Neural cell (in vitro differentiated cells): ENCODE measurements at regions not wholly inside any gene's neighbourhood (a gene's known extent, or its start where the extent isn't known, plus 50 kb on each side); places are given as distances from the start of the nearest gene placed in this dataset.
"Not testable (repeated sequence)": the region's sequence is repeated elsewhere in the genome, so short reads cannot be mapped to it uniquely, and the experiment has no call there.

Experiments used
- EP300 ChIP-seq: fragments of 450-650 bp; conservative IDR thresholded peaks from 2 replicates; pipeline ENCODE4 v1.6.1; 2014; ENCODE audit warnings: antibody characterized with exemption, mild to moderate bottlenecking, moderate library complexity; ENCODE audit not compliant: poor library complexity, severe bottlenecking
- EZH2 ChIP-seq: fragments of 200-600, 300-800 bp; shearing (Covaris generic), sonication (generic); IDR thresholded peaks from 2 replicates; pipeline ENCODE4 v1.6.1; 2014; ENCODE audit warnings: antibody characterized with exemption, low read length, borderline replicate concordance, mild to moderate bottlenecking; ENCODE audit not compliant: insufficient read depth, poor library complexity, severe bottlenecking
- MXI1 ChIP-seq: fragments of 450-650 bp; conservative IDR thresholded peaks from 2 replicates; pipeline ENCODE4 v1.6.1; 2014; ENCODE audit warnings: antibody characterized with exemption, mild to moderate bottlenecking; ENCODE audit not compliant: poor library complexity, severe bottlenecking
- POLR2AphosphoS5 ChIP-seq: IDR thresholded peaks from 2 replicates; pipeline ENCODE4 v1.6.1; 2012
- RAD21 ChIP-seq: fragments of 450-650 bp; conservative IDR thresholded peaks from 2 replicates; pipeline ENCODE4 v1.6.1; 2014; ENCODE audit warnings: antibody characterized with exemption, mild to moderate bottlenecking, moderate library complexity
- REST ChIP-seq: IDR thresholded peaks from 2 replicates; pipeline ENCODE4 v1.6.1; 2012; ENCODE audit warnings: borderline replicate concordance
- SMC3 ChIP-seq: fragments of 450-650 bp; conservative IDR thresholded peaks from 2 replicates; pipeline ENCODE4 v1.6.1; 2014; ENCODE audit warnings: antibody characterized with exemption, mild to moderate bottlenecking, moderate library complexity; ENCODE audit not compliant: poor library complexity
- TF ChIP-seq, protein P1 (sequence below): fragments of 450-650 bp; IDR thresholded peaks from 2 replicates; pipeline ENCODE4 v1.5.1; 2014; ENCODE audit warnings: antibody characterized with exemption, mild to moderate bottlenecking, moderate library complexity; ENCODE audit not compliant: poor library complexity, severe bottlenecking

DNA sequence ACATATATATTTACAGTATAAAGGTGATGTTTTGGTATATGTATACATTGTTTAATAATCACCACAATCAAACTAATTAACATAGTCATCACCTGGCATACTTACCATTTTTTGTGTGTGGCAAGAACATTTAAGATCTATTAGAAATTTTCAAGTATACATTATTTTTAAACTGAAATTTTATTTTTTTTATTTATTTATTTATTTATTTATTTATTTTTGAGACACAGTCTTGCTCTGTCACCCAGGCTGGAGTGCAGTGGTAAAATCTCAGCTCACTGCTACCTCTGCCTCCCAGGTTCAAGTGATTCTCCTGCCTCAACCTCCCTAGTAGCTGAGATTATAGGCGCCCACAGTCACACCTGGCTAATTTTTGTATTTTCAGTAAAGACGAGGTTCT, 210.5 kb downstream of the ICOS start:
- not testable (repeated sequence) for TF ChIP-seq EZH2, REST, POLR2AphosphoS5, MXI1, SMC3, EP300, RAD21
- TF ChIP-seq, protein P1, sequence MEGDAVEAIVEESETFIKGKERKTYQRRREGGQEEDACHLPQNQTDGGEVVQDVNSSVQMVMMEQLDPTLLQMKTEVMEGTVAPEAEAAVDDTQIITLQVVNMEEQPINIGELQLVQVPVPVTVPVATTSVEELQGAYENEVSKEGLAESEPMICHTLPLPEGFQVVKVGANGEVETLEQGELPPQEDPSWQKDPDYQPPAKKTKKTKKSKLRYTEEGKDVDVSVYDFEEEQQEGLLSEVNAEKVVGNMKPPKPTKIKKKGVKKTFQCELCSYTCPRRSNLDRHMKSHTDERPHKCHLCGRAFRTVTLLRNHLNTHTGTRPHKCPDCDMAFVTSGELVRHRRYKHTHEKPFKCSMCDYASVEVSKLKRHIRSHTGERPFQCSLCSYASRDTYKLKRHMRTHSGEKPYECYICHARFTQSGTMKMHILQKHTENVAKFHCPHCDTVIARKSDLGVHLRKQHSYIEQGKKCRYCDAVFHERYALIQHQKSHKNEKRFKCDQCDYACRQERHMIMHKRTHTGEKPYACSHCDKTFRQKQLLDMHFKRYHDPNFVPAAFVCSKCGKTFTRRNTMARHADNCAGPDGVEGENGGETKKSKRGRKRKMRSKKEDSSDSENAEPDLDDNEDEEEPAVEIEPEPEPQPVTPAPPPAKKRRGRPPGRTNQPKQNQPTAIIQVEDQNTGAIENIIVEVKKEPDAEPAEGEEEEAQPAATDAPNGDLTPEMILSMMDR: not testable (repeated sequence)
